HepG2 (cell line): ENCODE measurements at regions not wholly inside any gene's neighbourhood (a gene's known extent, or its start where the extent isn't known, plus 50 kb on each side); places are given as distances from the start of the nearest gene placed in this dataset.

Experiments
- ARID3A ChIP-seq: IDR thresholded peaks from 2 replicates; pipeline ENCODE4 v1.6.1; 2012; ENCODE audit warnings: low read depth, low read length, improper control_type of control experiment
- CCAR2 ChIP-seq: fragments of 200-400 bp; formaldehyde crosslinking; optimal IDR thresholded peaks from 2 replicates; pipeline ENCODE3; 2018; ENCODE audit warnings: low read depth, mild to moderate bottlenecking, low read length, moderate library complexity
- CSRNP2 ChIP-seq: sonication (generic); formaldehyde crosslinking; conservative IDR thresholded peaks from 2 replicates; pipeline ENCODE4 v1.8.0; 2022; ENCODE audit warnings: low read depth, missing genetic modification reagents
- E2F5 ChIP-seq: sonication (generic); formaldehyde crosslinking; conservative IDR thresholded peaks from 2 replicates; pipeline ENCODE4 v1.4.0; 2020; ENCODE audit warnings: missing genetic modification reagents
- KDM5A ChIP-seq: fragments of 200-600 bp; sonication (generic); IDR thresholded peaks from 2 replicates; pipeline ENCODE4 v1.7.0; 2018; ENCODE audit warnings: antibody characterized with exemption, mild to moderate bottlenecking, low read length, borderline replicate concordance
- MTF2 ChIP-seq: sonication (generic); formaldehyde crosslinking; IDR thresholded peaks from 2 replicates; pipeline ENCODE4 v1.5.0; 2020; ENCODE audit warnings: missing genetic modification reagents, borderline replicate concordance
- NR2F6 ChIP-seq, 2 experiments: IDR thresholded peaks; 2 replicates each; pipeline ENCODE4 v1.6.1; 2016; ENCODE audit warnings: antibody characterized with exemption in 1 of 2, mild to moderate bottlenecking in 1 of 2
- PAWR ChIP-seq: sonication (generic); formaldehyde crosslinking; IDR thresholded peaks from 2 replicates; pipeline ENCODE4 v1.4.0; 2020; ENCODE audit warnings: missing genetic modification reagents, mild to moderate bottlenecking, borderline replicate concordance
- PAX8 ChIP-seq: sonication (generic); formaldehyde crosslinking; IDR thresholded peaks from 2 replicates; pipeline ENCODE4 v1.8.0; 2022; ENCODE audit warnings: mild to moderate bottlenecking, missing genetic modification reagents, borderline replicate concordance
- PRPF4 ChIP-seq: fragments of 200-400 bp; formaldehyde crosslinking; IDR thresholded peaks from 2 replicates; pipeline ENCODE4 v1.6.1; 2016; ENCODE audit warnings: low read length, low read depth; ENCODE audit not compliant: poor library complexity, severe bottlenecking
- RAD51 ChIP-seq: fragments of 450-650 bp; IDR thresholded peaks from 2 replicates; pipeline ENCODE4 v1.6.1; 2016; ENCODE audit warnings: borderline replicate concordance
- ZNF460 ChIP-seq: sonication (generic); formaldehyde crosslinking; IDR thresholded peaks from 2 replicates; pipeline ENCODE4 v1.5.1; 2020; ENCODE audit warnings: missing genetic modification reagents, mild to moderate bottlenecking, borderline replicate concordance
- ZNF7 ChIP-seq: IDR thresholded peaks from 2 replicates; pipeline ENCODE4 v1.6.1; 2016; ENCODE audit warnings: missing biosample characterization, missing genetic modification reagents
- ZNF704 ChIP-seq: sonication (generic); formaldehyde crosslinking; IDR thresholded peaks from 2 replicates; pipeline ENCODE4 v1.8.1; 2023; ENCODE audit warnings: mild to moderate bottlenecking, inconsistent platforms, moderate library complexity, missing genetic modification reagents, borderline replicate concordance
- ZNF775 ChIP-seq: sonication (generic); formaldehyde crosslinking; IDR thresholded peaks from 2 replicates; pipeline ENCODE4 v1.4.0; 2020; ENCODE audit warnings: missing genetic modification reagents, mild to moderate bottlenecking, moderate library complexity, borderline replicate concordance

GRCh38 chr1:3992746-3993145 is 92.7 kb upstream of the C1orf174 start (continued):
- TF ChIP-seq CSRNP2 (no peak), CCAR2 (no peak), ZNF460 (CRISPR knock-in tag) (no peak), E2F5 (CRISPR knock-in tag) (no peak), MTF2 (CRISPR knock-in tag) (no peak), PRPF4 (no peak), KDM5A (no peak), ZNF7 (no peak), NR2F6 (IDR thresholded peaks at IDR 0.05) (no peak), NR2F6 (CRISPR knock-in tag; IDR thresholded peaks at IDR 0.05) (no peak), PAWR (no peak), PAX8 (CRISPR knock-in tag) (no peak), RAD51 (no peak), ZNF775 (CRISPR knock-in tag) (no peak), ARID3A (no peak), ZNF704 (CRISPR knock-in tag) (no peak)
